Body of pancreas (tissue), 4 donors: ENCODE measurements at regions not wholly inside any gene's neighbourhood (a gene's known extent, or its start where the extent isn't known, plus 50 kb on each side); places are given as distances from the start of the nearest gene placed in this dataset.
"Not testable (repeated sequence)": the region's sequence is repeated elsewhere in the genome, so short reads cannot be mapped to it uniquely, and the experiment has no call there.

ENCODE experiments used
- ATAC-seq: fragments of 150-250 bp; one replicate; pipeline ENCODE4 v1.9.1; 2016
- DNase-seq, 4 donors: peaks; one replicate each; pipeline ENCODE4 v3.0.0-alpha.2; 2019
- H3K27ac ChIP-seq, 4 donors: fragments of 200-600 bp; sonication (generic); 1 replicate in 3 of 4; 2 replicates in 1 of 4; pipeline versions ENCODE4 v1.5.1 to v1.6.1; 2016 to 2019; ENCODE audit warnings: mild to moderate bottlenecking in 1 of 4, mixed read lengths in 1 of 4, moderate library complexity in 1 of 4
- H3K27me3 ChIP-seq, 2 donors: fragments of 200-600 bp; sonication (generic); one replicate each; pipeline ENCODE4 v1.6.0; 2016; ENCODE audit warnings: mild to moderate bottlenecking in 1 of 2
- H3K36me3 ChIP-seq, 2 donors: fragments of 200-600 bp; sonication (generic); replicated peaks in 1 of 2; 2 replicates each; pipeline ENCODE4 v1.5.1; 2016; ENCODE audit warnings: low read depth in 2 of 2; ENCODE audit not compliant: insufficient read depth in 1 of 2
- H3K4me1 ChIP-seq: fragments of 200-600 bp; sonication (generic); one replicate; pipeline ENCODE4 v1.6.0; 2016
- H3K4me3 ChIP-seq, 2 donors: fragments of 200-600 bp; sonication (generic); 1 replicate in 1 of 2; 2 replicates in 1 of 2; pipeline ENCODE4 v1.5.1; 2016 to 2019
- H3K9me3 ChIP-seq, 3 donors: fragments of 200-600 bp; sonication (generic); 1 replicate in 2 of 3; 2 replicates in 1 of 3; pipeline ENCODE4 v1.5.1; 2016
- POLR2A ChIP-seq, 3 donors: fragments of 450-650 bp; IDR thresholded peaks; one replicate each; pipeline ENCODE4 v1.6.1; 2016; ENCODE audit warnings: antibody characterized with exemption in 3 of 3, mild to moderate bottlenecking in 2 of 3
- WGBS, 2 donors: methylation state at CpG; one replicate each; pipeline ENCODE4 v1.1.5; 2017; 5-methylcytosine and 5-hydroxymethylcytosine counted together
- intact Hi-C: fragments of 100-400 bp; cut with DNase I; formaldehyde crosslinking; loops from one replicate; pipeline ENCODE4 v1.15.1; 2023
- TF ChIP-seq, protein P1 (sequence below), 7 experiments: fragments of 450-650 bp in 4 of 7; fragments of 200-600 bp in 3 of 7; sonication (generic) in 3 of 7; IDR thresholded peaks; one replicate each; pipeline ENCODE4 v1.5.1; 2016 to 2019; ENCODE audit warnings: antibody characterized with exemption in 7 of 7

DNA sequence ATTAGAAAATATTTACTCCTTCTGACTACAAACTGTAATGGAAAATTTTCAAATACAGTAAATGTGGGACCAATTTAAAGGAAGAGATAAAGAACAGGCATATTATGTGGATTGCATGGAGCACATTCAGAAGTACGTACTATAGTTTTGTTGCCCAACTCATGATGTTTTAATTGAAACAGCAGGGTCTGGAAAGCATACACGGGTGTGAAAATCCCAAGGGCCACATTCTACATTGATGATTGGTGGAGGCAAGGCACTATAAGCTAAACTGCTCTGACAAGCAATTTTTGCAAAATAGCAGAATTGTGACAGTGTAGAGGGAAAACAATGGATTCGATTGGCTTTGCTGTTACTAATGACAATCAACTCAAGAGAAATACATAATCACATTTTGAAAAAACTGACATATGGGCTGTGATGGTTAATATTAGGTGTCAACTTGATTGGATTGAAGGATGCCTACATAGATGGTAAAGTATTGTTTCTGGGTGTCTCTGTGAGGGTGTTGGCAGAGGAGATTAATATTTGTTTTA is 458.6 kb downstream of the PYDC2 start:
- Histone ChIP-seq H3K27me3 (no peaks in the 10 kb centered on the region), H3K9me3 (no peaks in the 10 kb centered on the region), H3K27ac (no peak overlapping the region), H3K36me3 (no peaks in the 10 kb centered on the region), H3K4me3 (no peak overlapping the region), H3K4me1 (no peaks in the 10 kb centered on the region)
- TF ChIP-seq, protein P1, sequence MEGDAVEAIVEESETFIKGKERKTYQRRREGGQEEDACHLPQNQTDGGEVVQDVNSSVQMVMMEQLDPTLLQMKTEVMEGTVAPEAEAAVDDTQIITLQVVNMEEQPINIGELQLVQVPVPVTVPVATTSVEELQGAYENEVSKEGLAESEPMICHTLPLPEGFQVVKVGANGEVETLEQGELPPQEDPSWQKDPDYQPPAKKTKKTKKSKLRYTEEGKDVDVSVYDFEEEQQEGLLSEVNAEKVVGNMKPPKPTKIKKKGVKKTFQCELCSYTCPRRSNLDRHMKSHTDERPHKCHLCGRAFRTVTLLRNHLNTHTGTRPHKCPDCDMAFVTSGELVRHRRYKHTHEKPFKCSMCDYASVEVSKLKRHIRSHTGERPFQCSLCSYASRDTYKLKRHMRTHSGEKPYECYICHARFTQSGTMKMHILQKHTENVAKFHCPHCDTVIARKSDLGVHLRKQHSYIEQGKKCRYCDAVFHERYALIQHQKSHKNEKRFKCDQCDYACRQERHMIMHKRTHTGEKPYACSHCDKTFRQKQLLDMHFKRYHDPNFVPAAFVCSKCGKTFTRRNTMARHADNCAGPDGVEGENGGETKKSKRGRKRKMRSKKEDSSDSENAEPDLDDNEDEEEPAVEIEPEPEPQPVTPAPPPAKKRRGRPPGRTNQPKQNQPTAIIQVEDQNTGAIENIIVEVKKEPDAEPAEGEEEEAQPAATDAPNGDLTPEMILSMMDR (IDR thresholded peaks at IDR 0.05): no peak
- no peak for TF ChIP-seq POLR2A (IDR thresholded peaks at IDR 0.05)
- 44 to 61% methylated on average over 3 of the region's 3 CpGs for WGBS, 2 donors
- DNase-seq (no peak), ATAC-seq (no peak)
- intact Hi-C loops: no loop called here

- no peaks in the 10 kb centered on the region for H3K4me1 ChIP-seq
- TF ChIP-seq, protein P1 (IDR thresholded peaks at IDR 0.05): no peak
- no peak for TF ChIP-seq POLR2A (IDR thresholded peaks at IDR 0.05)
- H3K9me3 ChIP-seq: no peaks in the 10 kb centered on the region
- no peak overlapping the region for H3K27ac ChIP-seq
- ATAC-seq (no peak), DNase-seq (no peak)
- intact Hi-C loops: no loop called here
- 57 to 59% methylated on average over 5 of the region's 5 CpGs for WGBS, 2 donors
- H3K4me3 ChIP-seq: no peak overlapping the region
- H3K27me3 ChIP-seq: no peaks in the 10 kb centered on the region
- H3K36me3 ChIP-seq: no peaks in the 10 kb centered on the region
Observed at GRCh38 chr3:191922570-191922969, 461.6 kb downstream of the PYDC2 start.

GRCh38 chr3:191927183-191927817 is 466.3 kb downstream of the PYDC2 start:
- H3K36me3 ChIP-seq, H3K4me1 ChIP-seq, H3K4me3 ChIP-seq, H3K27me3 ChIP-seq, DNase-seq, intact Hi-C loops, ATAC-seq, H3K27ac ChIP-seq, H3K9me3 ChIP-seq: not testable (repeated sequence)
- WGBS, 2 donors: 55 to 59% methylated on average over 8 of the region's 8 CpGs

- intact Hi-C loops, ATAC-seq, H3K4me3 ChIP-seq, H3K9me3 ChIP-seq, H3K27me3 ChIP-seq, H3K36me3 ChIP-seq, H3K4me1 ChIP-seq, H3K27ac ChIP-seq, DNase-seq: not testable (repeated sequence)
- WGBS, 2 donors: 55 to 68% methylated on average over 6 of the region's 6 CpGs
Observed at GRCh38 chr3:191927998-191928397, 467.0 kb downstream of the PYDC2 start.

- Histone ChIP-seq H3K36me3 (no peaks in the 10 kb centered on the region), H3K27me3 (no peaks in the 10 kb centered on the region), H3K4me1 (no peaks in the 10 kb centered on the region), H3K27ac (no peak overlapping the region), H3K4me3 (no peak overlapping the region), H3K9me3 (no peaks in the 10 kb centered on the region)
- WGBS, 2 donors: 75 to 76% methylated on average over 3 of the region's 3 CpGs
- ATAC-seq (no peak), DNase-seq (no peak)
- intact Hi-C loops: no loop called here
- no peak for TF ChIP-seq POLR2A (IDR thresholded peaks at IDR 0.05)
- TF ChIP-seq, protein P1 (IDR thresholded peaks at IDR 0.05): no peak
Observed at GRCh38 chr3:191944835-191945234, 483.9 kb downstream of the PYDC2 start.

GRCh38 chr3:191952186-191952585 is 491.2 kb downstream of the PYDC2 start:
- intact Hi-C loops: no loop called here
- ATAC-seq: no peak
- DNase-seq: no peak
- H3K9me3 ChIP-seq: no peaks in the 10 kb centered on the region
- no peaks in the 10 kb centered on the region for H3K4me1 ChIP-seq
- no peaks in the 10 kb centered on the region for H3K36me3 ChIP-seq
- TF ChIP-seq, protein P1 (IDR thresholded peaks at IDR 0.05): no peak
- no peak for TF ChIP-seq POLR2A (IDR thresholded peaks at IDR 0.05)
- H3K27ac ChIP-seq: no peak overlapping the region
- H3K4me3 ChIP-seq: no peak overlapping the region
- WGBS, 2 donors: 65 to 76% methylated on average over 14 of the region's 14 CpGs
- H3K27me3 ChIP-seq: no peaks in the 10 kb centered on the region
